Endodermal cell (in vitro differentiated cells): ENCODE measurements at regions not wholly inside any gene's neighbourhood (a gene's known extent, or its start where the extent isn't known, plus 50 kb on each side); places are given as distances from the start of the nearest gene placed in this dataset.

Experiments
- DNase-seq: peaks from one replicate; pipeline ENCODE4 v3.0.0-alpha.2; 2017
- H3K27ac ChIP-seq: 2 replicates; pipeline ENCODE4 v1.5.1; 2013; ENCODE audit warnings: mild to moderate bottlenecking, low read depth, low read length, moderate library complexity
- H3K27me3 ChIP-seq: 2 replicates; pipeline ENCODE4 v1.6.1; 2013; ENCODE audit warnings: mild to moderate bottlenecking, low read length, moderate library complexity; ENCODE audit not compliant: insufficient read depth, control insufficient read depth, poor library complexity, severe bottlenecking
- H3K36me3 ChIP-seq: 2 replicates; pipeline ENCODE4 v1.7.0; 2013; ENCODE audit warnings: mild to moderate bottlenecking, low read length, moderate library complexity; ENCODE audit not compliant: control insufficient read depth, insufficient read depth
- H3K4me1 ChIP-seq: one replicate; pipeline ENCODE4 v1.7.0; 2013; ENCODE audit warnings: low read length; ENCODE audit not compliant: control insufficient read depth, insufficient read depth
- H3K4me3 ChIP-seq: 2 replicates; pipeline ENCODE4 v1.5.1; 2013; ENCODE audit warnings: mild to moderate bottlenecking, low read length, moderate library complexity
- H3K9ac ChIP-seq: 2 replicates; pipeline ENCODE4 v1.6.1; 2013; ENCODE audit warnings: mild to moderate bottlenecking, low read length, moderate library complexity; ENCODE audit not compliant: poor library complexity, severe bottlenecking; ENCODE audit errors: extremely low read depth
- H3K9me3 ChIP-seq: 2 replicates; pipeline ENCODE4 v1.6.1; 2013; ENCODE audit warnings: mild to moderate bottlenecking, low read length, moderate library complexity; ENCODE audit not compliant: control insufficient read depth
- H3K27ac Mint-ChIP-seq: 2 replicates; pipeline ENCODE4 v1.8.0; 2020; ENCODE audit warnings: mixed read lengths
- H3K27me3 Mint-ChIP-seq: 2 replicates; pipeline ENCODE4 v1.8.0; 2021; ENCODE audit warnings: mild to moderate bottlenecking, mixed read lengths; ENCODE audit not compliant: insufficient read depth
- H3K36me3 Mint-ChIP-seq: 2 replicates; pipeline ENCODE4 v1.8.0; 2020; ENCODE audit warnings: low read depth, mixed read lengths
- H3K4me1 Mint-ChIP-seq: 2 replicates; pipeline ENCODE4 v1.8.0; 2020; ENCODE audit warnings: mixed read lengths
- H3K4me3 Mint-ChIP-seq: 2 replicates; pipeline ENCODE4 v1.8.0; 2020; ENCODE audit warnings: mild to moderate bottlenecking, moderate library complexity, mixed read lengths
- H3K9me3 Mint-ChIP-seq: 2 replicates; pipeline ENCODE4 v1.8.0; 2020; ENCODE audit warnings: mild to moderate bottlenecking, mixed read lengths
- WGBS, 2 experiments: methylation state at CpG; one replicate each; pipeline versions ENCODE4 v1.1.5 to v1.1.7; 2013; ENCODE audit warnings: missing lambda C conversion rate in 2 of 2, mixed read lengths in 1 of 2; ENCODE audit not compliant: insufficient coverage in 1 of 2, insufficient read length in 1 of 2; 5-methylcytosine and 5-hydroxymethylcytosine counted together
- TF ChIP-seq, protein P1 (sequence below): fragments of 200-600 bp; sonication (generic); conservative IDR thresholded peaks from 2 replicates; pipeline ENCODE4 v1.5.0; 2021; ENCODE audit warnings: antibody characterized with exemption, mild to moderate bottlenecking

DNA sequence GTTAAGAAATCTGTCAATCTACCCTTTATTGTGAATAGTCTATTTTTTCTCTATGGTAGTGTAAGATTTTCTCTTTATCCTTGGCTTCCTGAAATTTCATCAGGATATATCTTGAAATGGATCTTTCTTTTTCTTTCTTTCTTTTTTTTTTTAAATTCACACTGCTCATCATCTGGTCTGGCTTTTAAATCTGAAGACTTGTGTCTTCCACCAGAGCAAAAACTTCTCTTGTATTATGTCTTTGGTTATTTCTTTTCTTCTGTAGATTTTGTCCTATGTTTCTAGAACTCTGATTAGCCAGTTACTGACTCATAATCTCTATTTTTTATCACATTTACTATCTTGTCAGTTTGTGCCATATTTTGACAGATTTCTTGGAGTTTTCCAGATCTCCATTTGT lies 133.8 kb upstream of the LMO4 start:
- Histone ChIP-seq H3K27ac (no peak overlapping the region), H3K4me3 (no peak overlapping the region), H3K27me3 (no peaks in the 10 kb centered on the region), H3K4me1 (no peaks in the 10 kb centered on the region), H3K36me3 (no peaks in the 10 kb centered on the region), H3K9ac (no peak overlapping the region), H3K9me3 (peaks cover 18% of the 10 kb centered on the region)
- H3K4me3 Mint-ChIP-seq, result no peak overlapping the region
- H3K9me3 Mint-ChIP-seq, result peaks cover 12% of the 10 kb centered on the region
- H3K27ac Mint-ChIP-seq, result no peak overlapping the region
- H3K27me3 Mint-ChIP-seq, result peaks cover 18% of the 10 kb centered on the region
- peaks cover 10% of the 10 kb centered on the region for H3K4me1 Mint-ChIP-seq
- DNase-seq, result no peak
- TF ChIP-seq, protein P1, sequence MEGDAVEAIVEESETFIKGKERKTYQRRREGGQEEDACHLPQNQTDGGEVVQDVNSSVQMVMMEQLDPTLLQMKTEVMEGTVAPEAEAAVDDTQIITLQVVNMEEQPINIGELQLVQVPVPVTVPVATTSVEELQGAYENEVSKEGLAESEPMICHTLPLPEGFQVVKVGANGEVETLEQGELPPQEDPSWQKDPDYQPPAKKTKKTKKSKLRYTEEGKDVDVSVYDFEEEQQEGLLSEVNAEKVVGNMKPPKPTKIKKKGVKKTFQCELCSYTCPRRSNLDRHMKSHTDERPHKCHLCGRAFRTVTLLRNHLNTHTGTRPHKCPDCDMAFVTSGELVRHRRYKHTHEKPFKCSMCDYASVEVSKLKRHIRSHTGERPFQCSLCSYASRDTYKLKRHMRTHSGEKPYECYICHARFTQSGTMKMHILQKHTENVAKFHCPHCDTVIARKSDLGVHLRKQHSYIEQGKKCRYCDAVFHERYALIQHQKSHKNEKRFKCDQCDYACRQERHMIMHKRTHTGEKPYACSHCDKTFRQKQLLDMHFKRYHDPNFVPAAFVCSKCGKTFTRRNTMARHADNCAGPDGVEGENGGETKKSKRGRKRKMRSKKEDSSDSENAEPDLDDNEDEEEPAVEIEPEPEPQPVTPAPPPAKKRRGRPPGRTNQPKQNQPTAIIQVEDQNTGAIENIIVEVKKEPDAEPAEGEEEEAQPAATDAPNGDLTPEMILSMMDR, result no peak
- H3K36me3 Mint-ChIP-seq, result no peaks in the 10 kb centered on the region

DNA sequence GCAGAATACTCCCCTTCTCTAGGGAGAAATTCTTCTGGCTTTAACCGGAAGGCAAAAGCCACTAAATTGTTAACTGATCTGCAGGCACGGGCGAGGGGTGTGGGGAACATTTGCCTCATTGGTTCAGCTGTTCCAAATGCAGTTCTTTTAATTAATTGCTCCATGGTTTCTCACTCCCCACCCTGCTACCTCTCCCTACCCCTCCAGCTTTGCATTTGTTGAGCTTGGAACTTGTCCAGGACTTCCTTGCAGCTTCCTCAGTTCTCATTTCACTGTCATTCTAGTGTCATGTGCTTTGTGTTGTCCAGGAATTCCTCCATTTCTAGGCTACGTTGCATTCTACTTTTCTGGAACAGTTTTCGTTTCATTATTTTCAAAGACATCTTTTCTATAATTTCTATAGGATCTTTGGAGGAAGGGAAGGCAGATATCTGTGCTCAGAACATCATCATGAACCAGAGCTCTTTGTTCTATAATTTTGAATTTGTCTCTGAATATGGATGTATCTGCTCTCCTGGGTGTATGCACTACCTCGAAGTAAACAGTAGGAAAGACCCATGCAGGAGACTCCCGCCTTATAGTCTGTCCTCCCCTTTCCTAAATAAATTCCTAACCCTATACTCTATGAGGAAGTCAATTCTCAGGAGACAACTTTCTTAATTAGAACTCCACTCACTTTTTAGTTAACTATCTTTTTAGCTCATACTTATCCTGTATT lies 132.4 kb upstream of the LMO4 start:
- WGBS, 2 experiments, result 73 to 90% methylated on average over 3 to 7 of the region's 7 CpGs
- Mint-ChIP-seq H3K27ac (no peak overlapping the region), H3K9me3 (peaks cover 12% of the 10 kb centered on the region), H3K4me1 (peaks cover 12% of the 10 kb centered on the region), H3K36me3 (no peaks in the 10 kb centered on the region), H3K4me3 (no peak overlapping the region), H3K27me3 (peaks cover 13% of the 10 kb centered on the region)
- Histone ChIP-seq H3K27ac (no peak overlapping the region), H3K36me3 (no peaks in the 10 kb centered on the region), H3K27me3 (no peaks in the 10 kb centered on the region), H3K9ac (no peak overlapping the region), H3K9me3 (peaks cover 18% of the 10 kb centered on the region), H3K4me3 (no peak overlapping the region), H3K4me1 (no peaks in the 10 kb centered on the region)
- TF ChIP-seq, protein P1, result no peak
- no peak for DNase-seq

DNA sequence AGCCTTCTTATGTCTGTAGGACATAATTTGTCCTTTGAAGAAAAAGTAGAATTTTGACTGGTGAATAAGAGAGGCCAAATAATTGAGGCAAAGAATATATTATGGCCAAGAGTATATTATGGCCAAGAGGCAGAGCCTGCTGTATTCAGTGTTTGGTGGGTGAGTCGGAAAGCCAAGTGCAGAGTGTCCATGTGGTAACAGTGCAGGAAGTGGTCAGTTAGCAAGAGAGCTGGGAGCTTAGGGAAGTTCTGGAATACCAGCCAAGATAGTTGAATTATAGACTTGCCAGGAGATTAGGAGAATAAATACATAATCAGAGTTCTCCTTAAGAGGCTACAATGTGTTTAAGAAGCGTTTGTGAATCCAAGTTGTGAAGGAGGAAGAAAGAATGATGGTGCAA lies 131.5 kb upstream of the LMO4 start:
- Histone ChIP-seq H3K27me3 (no peaks in the 10 kb centered on the region), H3K4me1 (no peaks in the 10 kb centered on the region), H3K27ac (no peak overlapping the region), H3K9me3 (peaks cover 18% of the 10 kb centered on the region), H3K4me3 (no peak overlapping the region), H3K36me3 (no peaks in the 10 kb centered on the region), H3K9ac (no peak overlapping the region)
- Mint-ChIP-seq H3K27ac (no peak overlapping the region), H3K27me3 (peaks cover 7% of the 10 kb centered on the region), H3K36me3 (no peaks in the 10 kb centered on the region), H3K9me3 (peaks cover 12% of the 10 kb centered on the region), H3K4me3 (no peak overlapping the region), H3K4me1 (peaks cover 10% of the 10 kb centered on the region)
- DNase-seq, result no peak
- TF ChIP-seq, protein P1, result no peak
- WGBS, 2 experiments, result 68 to 100% methylated on average over 1 to 2 of the region's 2 CpGs
